Stimulated activated naive CD4-positive, alpha-beta T cell (primary cell): ENCODE measurements at regions not wholly inside any gene's neighbourhood (a gene's known extent, or its start where the extent isn't known, plus 50 kb on each side); places are given as distances from the start of the nearest gene placed in this dataset.
"Not testable (repeated sequence)": the region's sequence is repeated elsewhere in the genome, so short reads cannot be mapped to it uniquely, and the experiment has no call there.

Experiments used
- DNase-seq, 6 experiments: peaks; one replicate each; lab custom pipeline; 2025; lab: John Stamatoyannopoulos, UW

- not testable (repeated sequence) for DNase-seq
Observed at GRCh38 chr1:149278156-149278555, 174.8 kb upstream of the NBPF9 start.

- DNase-seq, result not testable (repeated sequence)
Observed at GRCh38 chr1:149279015-149279414, 175.7 kb upstream of the NBPF9 start.

GRCh38 chr1:149279512-149279911 is 176.2 kb upstream of the NBPF9 start:
- not testable (repeated sequence) for DNase-seq

- DNase-seq, result not testable (repeated sequence)
Observed at GRCh38 chr1:149284773-149285172, 181.4 kb upstream of the NBPF9 start.

GRCh38 chr1:149285205-149285604 is 181.9 kb upstream of the NBPF9 start:
- DNase-seq, result not testable (repeated sequence)

GRCh38 chr1:149285638-149286037 is 182.3 kb upstream of the NBPF9 start:
- not testable (repeated sequence) for DNase-seq

GRCh38 chr1:149288580-149288979 is 185.2 kb upstream of the NBPF9 start:
- not testable (repeated sequence) for DNase-seq

- DNase-seq, result not testable (repeated sequence)
Observed at GRCh38 chr1:149300478-149301218, 174.2 kb upstream of the NBPF19 start.

GRCh38 chr1:149301282-149301681 is 173.6 kb upstream of the NBPF19 start:
- DNase-seq, result not testable (repeated sequence)

GRCh38 chr1:149304796-149305195 is 170.0 kb upstream of the NBPF19 start:
- DNase-seq, result not testable (repeated sequence)

- DNase-seq, result not testable (repeated sequence)
Observed at GRCh38 chr1:149307640-149308039, 167.2 kb upstream of the NBPF19 start.

GRCh38 chr1:149314921-149315320 is 159.9 kb upstream of the NBPF19 start:
- not testable (repeated sequence) for DNase-seq

GRCh38 chr1:149320971-149321731 is 153.7 kb upstream of the NBPF19 start:
- not testable (repeated sequence) for DNase-seq

- DNase-seq, result not testable (repeated sequence)
Observed at GRCh38 chr1:149321732-149322016, 153.2 kb upstream of the NBPF19 start.

GRCh38 chr1:149330081-149330335 is 144.8 kb upstream of the NBPF19 start:
- DNase-seq, result not testable (repeated sequence)

- DNase-seq, result not testable (repeated sequence)
Observed at GRCh38 chr1:149336082-149336481, 138.8 kb upstream of the NBPF19 start.

- not testable (repeated sequence) for DNase-seq
Observed at GRCh38 chr1:149338221-149338691, 136.6 kb upstream of the NBPF19 start.

GRCh38 chr1:149338698-149339097 is 136.1 kb upstream of the NBPF19 start:
- not testable (repeated sequence) for DNase-seq

- DNase-seq, result not testable (repeated sequence)
Observed at GRCh38 chr1:149349448-149349847, 125.4 kb upstream of the NBPF19 start.

- not testable (repeated sequence) for DNase-seq
Observed at GRCh38 chr1:149352205-149352604, 122.6 kb upstream of the NBPF19 start.

- not testable (repeated sequence) for DNase-seq
Observed at GRCh38 chr1:149354579-149354978, 120.3 kb upstream of the NBPF19 start.

GRCh38 chr1:149355748-149356147 is 119.1 kb upstream of the NBPF19 start:
- DNase-seq, result not testable (repeated sequence)

GRCh38 chr1:149356152-149356551 is 118.7 kb upstream of the NBPF19 start:
- not testable (repeated sequence) for DNase-seq
